ENCODE measurements at regions not wholly inside any gene's neighbourhood (a gene's known extent, or its start where the extent isn't known, plus 50 kb on each side); places are given as distances from the start of the nearest gene placed in this dataset.

DNA sequence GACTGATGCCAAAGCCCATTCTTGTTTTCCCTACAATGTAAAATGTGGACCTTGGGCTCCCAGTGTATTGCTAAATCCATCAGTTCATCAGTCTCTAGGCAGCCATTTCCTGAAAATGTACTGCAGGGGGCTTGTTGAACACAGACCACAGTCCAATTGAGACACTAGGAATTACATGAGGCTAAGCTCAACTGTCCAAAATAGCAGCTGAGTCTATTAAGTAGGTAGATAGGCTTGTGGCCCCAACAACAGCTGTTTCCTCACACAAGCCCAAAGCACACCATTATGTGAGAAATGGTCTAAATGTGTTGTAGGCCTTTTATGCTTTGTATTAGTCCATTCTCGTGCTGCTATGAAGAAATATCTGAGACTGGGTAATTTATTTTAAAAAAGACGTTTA lies 60.0 kb upstream of the PAK3 start:
- TF ChIP-seq, protein P1, sequence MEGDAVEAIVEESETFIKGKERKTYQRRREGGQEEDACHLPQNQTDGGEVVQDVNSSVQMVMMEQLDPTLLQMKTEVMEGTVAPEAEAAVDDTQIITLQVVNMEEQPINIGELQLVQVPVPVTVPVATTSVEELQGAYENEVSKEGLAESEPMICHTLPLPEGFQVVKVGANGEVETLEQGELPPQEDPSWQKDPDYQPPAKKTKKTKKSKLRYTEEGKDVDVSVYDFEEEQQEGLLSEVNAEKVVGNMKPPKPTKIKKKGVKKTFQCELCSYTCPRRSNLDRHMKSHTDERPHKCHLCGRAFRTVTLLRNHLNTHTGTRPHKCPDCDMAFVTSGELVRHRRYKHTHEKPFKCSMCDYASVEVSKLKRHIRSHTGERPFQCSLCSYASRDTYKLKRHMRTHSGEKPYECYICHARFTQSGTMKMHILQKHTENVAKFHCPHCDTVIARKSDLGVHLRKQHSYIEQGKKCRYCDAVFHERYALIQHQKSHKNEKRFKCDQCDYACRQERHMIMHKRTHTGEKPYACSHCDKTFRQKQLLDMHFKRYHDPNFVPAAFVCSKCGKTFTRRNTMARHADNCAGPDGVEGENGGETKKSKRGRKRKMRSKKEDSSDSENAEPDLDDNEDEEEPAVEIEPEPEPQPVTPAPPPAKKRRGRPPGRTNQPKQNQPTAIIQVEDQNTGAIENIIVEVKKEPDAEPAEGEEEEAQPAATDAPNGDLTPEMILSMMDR (IDR thresholded peaks at IDR 0.05) = no peak
- TF ChIP-seq POLR2AphosphoS5 (IDR thresholded peaks at IDR 0.05) = no peak
- TF ChIP-seq POLR2A (IDR thresholded peaks at IDR 0.05) = no peak

All from sigmoid colon (tissue), 4 donors.